Fibroblast of skin of right biceps (primary cell): ENCODE measurements at regions not wholly inside any gene's neighbourhood (a gene's known extent, or its start where the extent isn't known, plus 50 kb on each side); places are given as distances from the start of the nearest gene placed in this dataset.
A peak's percentile ranks its signal among the peaks of the same experiment; 100 is the strongest.

Experiments used
- DNase-seq: peaks from one replicate; pipeline ENCODE4 v3.0.0-alpha.2; 2013

GRCh38 chr20:57004951-57005933, 261.2 kb downstream of the BMP7 start:
- no peak for DNase-seq

GRCh38 chr20:57006411-57007170, 259.9 kb downstream of the BMP7 start:
- peak; percentile 69 for DNase-seq

- no peak for DNase-seq
Measured at GRCh38 chr20:57007171-57007540, 259.3 kb downstream of the BMP7 start.

GRCh38 chr20:57008217-57008616, 258.2 kb downstream of the BMP7 start:
- peak; percentile 68 for DNase-seq

- no peak for DNase-seq
Measured at GRCh38 chr20:57009355-57009754, 257.1 kb downstream of the BMP7 start.

- DNase-seq: no peak
Measured at GRCh38 chr20:57009775-57010174, 256.7 kb downstream of the BMP7 start.

GRCh38 chr20:57012691-57013090, 253.8 kb downstream of the BMP7 start:
- no peak for DNase-seq

- DNase-seq: no peak
Measured at GRCh38 chr20:57013217-57013616, 253.2 kb downstream of the BMP7 start.

- no peak for DNase-seq
Measured at GRCh38 chr20:57013741-57014140, 252.7 kb downstream of the BMP7 start.

GRCh38 chr20:57020364-57020763, 246.1 kb downstream of the BMP7 start:
- DNase-seq: no peak

GRCh38 chr20:57022306-57022705, 244.1 kb downstream of the BMP7 start:
- DNase-seq: no peak

GRCh38 chr20:57023007-57023406, 243.4 kb downstream of the BMP7 start:
- DNase-seq: no peak

- DNase-seq: no peak
Measured at GRCh38 chr20:57023997-57024396, 242.4 kb downstream of the BMP7 start.

GRCh38 chr20:57024849-57025248, 241.6 kb downstream of the BMP7 start:
- no peak for DNase-seq

- DNase-seq: no peak
Measured at GRCh38 chr20:57025261-57025660, 241.2 kb downstream of the BMP7 start.

GRCh38 chr20:57025666-57026224, 240.7 kb downstream of the BMP7 start:
- DNase-seq: no peak

GRCh38 chr20:57027777-57028176, 238.7 kb downstream of the BMP7 start:
- DNase-seq: no peak

GRCh38 chr20:57030611-57031600, 235.5 kb downstream of the BMP7 start:
- DNase-seq: peak; percentile 91

- DNase-seq: no peak
Measured at GRCh38 chr20:57031867-57032355, 234.5 kb downstream of the BMP7 start.

GRCh38 chr20:57032847-57033246, 233.6 kb downstream of the BMP7 start:
- no peak for DNase-seq

GRCh38 chr20:57034001-57034400, 232.4 kb downstream of the BMP7 start:
- DNase-seq: peak; percentile 21

GRCh38 chr20:57037689-57038088, 228.8 kb downstream of the BMP7 start:
- no peak for DNase-seq
